Anterior cingulate cortex (tissue), 58 donors: ENCODE measurements at regions not wholly inside any gene's neighbourhood (a gene's known extent, or its start where the extent isn't known, plus 50 kb on each side); places are given as distances from the start of the nearest gene placed in this dataset.
A peak's percentile ranks its signal among the peaks of the same experiment; 100 is the strongest.
"Not testable (repeated sequence)": the region's sequence is repeated elsewhere in the genome, so short reads cannot be mapped to it uniquely, and the experiment has no call there.

Experiments
- DNase-seq, 58 donors: peaks; one replicate each; lab custom pipeline; 2025; lab: John Stamatoyannopoulos, UW

DNA sequence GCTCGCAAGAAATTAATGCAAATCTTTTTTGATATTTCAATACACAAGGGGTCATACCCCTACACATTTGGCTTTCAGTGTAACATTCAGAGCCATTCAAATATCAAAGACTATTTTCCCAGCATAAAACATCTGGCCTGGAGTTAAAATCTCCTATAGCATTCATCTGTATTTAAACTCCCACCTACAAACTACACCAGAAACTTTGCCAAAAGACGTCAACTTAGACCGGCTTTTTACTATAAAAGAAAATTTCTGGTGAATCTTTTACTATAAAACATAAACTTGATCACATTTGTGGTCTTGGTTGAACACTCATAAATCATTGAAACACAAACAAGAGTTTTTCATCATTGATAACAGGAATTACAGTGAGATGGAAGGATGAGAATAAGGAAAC, 473.3 kb upstream of the DCN start:
- DNase-seq: no peak

DNA sequence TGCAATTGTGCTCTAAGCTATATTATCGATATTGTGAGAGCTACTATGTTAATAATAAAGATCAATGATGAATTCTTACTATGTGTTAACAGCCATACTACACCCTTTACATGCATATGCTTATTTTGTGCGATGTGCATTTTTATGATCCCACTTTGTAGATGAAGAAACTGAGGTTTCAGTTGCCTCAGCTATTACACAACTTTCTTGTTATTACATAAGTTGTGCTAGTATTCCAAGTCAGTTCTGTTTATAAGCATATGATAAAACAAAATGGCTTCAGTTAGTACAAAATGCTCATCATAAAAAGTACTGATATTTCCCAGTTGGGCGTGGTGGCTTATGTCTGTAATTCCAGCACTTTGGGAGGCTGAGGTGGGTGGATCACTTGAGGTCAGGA, 471.5 kb upstream of the DCN start:
- no peak for DNase-seq

DNA sequence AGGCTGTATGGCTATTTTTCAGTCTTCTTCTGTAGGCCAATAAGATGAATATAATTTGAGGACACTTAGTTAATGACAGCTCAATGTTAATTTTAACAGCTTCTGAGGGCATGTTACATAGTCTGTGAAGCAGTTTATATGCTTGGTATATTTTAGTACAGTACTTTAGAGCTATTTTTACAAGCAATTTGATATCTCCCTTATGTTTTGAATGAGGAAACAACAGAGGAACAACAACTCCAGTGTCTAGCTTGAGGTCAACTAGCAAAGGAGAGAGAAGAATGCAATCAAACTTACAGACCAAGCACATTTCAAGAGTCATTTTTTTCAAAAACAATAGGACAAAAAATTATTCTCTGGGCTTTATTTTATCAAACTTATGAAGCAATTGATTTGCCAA, 469.1 kb upstream of the DCN start:
- DNase-seq: no peak

DNA sequence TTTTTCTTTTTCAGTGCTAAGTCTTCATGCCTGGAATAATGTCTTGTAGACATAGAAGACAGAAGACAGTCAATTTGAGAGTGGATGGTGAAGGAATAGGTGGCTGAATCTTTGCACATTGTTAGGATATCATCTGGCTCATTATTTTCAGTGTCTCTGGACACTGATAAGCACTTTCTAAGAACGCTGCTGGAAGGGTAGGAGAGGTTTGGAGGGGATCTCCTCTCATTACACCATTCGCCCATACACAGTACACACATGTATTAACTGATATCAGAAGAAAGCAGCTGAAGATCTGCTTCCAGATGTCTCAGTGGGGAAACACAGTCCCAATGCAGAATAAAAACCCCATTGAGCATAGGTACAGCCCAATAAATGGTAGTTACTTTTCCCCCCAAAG, 461.1 kb upstream of the DCN start:
- DNase-seq: no peak

DNA sequence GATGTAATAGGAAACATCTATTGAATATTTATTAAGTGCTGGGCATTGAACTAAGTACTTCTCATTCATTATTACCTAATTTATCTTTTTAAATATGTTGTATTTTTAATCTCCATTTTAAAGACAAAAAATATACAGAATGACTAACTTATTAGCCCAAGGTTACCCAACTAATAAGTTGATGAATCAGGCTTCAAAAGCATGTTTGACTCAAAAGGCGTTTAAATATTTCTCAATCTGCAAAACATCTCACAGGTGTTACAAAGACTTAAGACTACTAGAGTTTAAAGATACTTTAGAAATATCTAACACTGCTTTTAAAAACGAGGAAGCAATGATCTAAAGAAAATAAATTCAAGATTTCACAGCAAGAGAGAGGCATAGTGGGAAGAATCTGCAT, 457.4 kb upstream of the DCN start:
- DNase-seq: no peak

DNA sequence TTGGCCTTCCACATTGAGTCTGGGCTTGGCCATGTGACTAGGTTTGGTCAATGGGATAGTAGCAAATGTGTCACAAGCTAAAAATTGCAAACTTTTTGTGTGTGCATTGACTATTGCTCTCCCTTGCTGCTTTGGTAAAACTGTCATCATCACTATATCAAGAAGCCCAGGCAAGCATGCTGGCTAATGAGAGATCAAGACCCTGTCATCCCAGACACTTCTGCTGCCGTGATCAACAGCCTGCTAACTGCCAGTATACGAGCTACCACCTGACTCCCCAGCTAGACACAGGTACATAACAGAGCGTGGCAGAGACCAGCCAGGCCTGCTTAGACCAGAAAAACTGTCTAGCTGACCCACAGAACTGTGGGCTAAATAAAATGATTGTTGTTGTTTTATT, 456.7 kb upstream of the DCN start:
- no peak for DNase-seq

DNA sequence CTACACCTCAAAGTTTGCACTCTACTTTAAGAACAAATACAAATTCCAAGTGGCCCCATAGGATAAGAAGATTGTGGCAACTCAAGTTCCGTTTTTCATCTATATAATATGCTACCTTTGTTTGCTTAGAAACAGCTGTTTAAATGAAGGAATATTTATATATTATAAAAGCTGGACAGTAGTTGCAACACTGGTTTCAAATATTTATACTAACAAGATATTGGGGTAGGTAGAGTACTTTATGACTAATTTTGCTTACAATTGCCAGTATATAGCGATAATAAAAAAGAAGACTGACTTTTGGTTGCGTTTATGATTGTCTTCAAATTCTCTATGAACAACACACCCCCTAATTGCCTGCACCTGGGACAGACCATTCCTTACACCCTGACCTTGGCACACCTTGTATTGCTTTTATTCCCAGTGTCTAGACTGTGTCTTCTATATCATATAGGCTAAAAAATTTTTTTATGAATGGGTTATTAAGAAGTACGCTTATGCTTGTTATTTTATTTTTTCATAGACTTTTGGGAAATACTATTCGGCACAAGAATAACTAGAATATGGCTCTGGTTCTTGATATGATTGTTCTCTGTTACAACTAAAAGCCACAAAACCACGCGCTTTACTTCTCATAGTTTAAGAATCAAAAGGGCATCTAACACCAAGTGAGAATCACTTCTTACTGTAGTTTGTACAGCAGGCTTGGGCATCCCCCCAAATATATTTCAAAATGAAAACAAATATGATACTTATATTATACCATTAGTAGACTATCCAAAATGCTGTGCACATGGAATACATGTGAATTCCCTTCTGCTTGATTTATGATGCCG, 455.4 kb upstream of the DCN start:
- DNase-seq: no peak

DNA sequence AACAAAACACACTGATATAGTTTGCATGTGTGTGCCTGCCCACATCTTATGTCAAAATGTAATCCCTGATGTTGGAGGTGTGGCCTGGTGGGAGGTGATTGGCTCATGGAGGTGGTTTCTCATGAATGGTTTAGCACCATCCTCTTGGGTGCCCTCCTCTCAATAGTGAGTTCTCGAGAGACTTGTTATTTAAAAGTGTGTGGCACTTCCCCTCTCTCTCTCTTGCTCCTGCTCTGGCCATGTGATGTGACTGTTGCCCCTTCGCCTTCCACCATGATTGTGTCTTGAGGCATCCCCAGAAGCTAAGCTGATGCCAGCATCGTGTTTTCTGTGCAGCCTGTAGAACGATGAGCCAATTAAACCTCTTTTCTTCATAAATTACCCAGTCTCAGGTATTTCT, 454.1 kb upstream of the DCN start:
- DNase-seq: no peak

DNA sequence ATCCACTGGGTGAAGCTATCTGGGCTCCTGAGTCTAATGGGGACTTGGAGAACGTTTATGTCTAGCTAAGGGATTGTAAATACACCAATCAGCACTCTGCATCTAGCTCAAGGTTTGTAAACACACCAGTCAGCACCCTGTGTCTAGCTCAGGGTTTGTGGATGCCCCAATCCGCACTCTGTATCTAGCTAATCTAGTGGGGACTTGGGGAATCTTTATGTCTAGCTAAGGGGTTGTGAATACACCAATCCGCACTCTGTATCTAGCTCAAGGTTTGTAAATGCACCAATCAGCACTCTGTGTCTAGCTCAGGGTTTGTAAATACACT, 451.7 kb upstream of the DCN start:
- DNase-seq: not testable (repeated sequence)

DNA sequence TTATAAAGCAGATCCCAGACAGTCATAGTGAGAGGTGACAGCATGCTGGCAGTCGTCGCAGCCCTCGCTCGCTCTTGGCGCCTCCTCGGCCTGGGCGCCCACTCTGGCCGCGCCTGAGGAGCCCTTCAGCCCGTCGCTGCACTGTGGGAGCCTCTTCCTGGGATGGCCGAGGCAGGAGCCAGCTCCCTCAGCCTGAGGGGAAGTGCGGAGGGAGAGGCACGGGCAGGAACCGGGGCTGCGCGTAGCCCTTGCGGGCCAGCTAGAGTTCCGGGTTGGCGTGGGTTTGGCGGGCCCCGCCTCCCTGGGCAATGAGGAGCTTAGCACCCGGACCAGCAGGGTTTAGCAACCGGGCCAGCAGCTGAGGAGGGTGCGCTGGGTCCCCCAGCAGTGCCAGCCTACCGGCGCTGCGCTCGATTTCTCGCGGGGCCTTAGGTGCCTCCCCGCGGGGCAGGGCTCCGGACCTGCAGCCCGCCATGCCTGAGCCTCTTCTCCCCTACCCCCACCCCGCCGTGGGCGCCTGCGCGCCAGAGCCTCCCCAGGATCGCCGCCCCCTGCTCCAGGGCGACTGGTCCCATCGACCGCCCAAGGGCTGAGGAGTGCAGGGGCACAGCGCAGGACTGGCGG, 451.2 kb upstream of the DCN start:
- DNase-seq: no peak

DNA sequence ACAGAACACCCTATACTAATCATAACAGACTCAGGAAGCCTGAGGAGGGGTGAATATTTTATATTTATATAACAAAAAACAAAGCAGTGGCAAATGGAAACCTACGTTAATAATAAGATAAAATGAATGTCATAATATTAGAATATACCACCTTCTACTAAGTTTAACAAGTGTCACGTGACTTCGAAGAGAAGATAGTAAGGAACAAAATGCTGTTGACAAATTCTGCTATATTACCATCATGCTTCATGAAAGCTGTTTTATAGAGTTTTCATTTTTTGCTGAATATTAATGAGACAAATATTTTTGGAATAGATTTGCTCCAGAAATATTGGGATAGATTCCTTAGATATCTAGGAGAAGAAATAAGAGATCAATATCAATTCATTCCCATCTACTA, 450.6 kb upstream of the DCN start:
- no peak for DNase-seq

DNA sequence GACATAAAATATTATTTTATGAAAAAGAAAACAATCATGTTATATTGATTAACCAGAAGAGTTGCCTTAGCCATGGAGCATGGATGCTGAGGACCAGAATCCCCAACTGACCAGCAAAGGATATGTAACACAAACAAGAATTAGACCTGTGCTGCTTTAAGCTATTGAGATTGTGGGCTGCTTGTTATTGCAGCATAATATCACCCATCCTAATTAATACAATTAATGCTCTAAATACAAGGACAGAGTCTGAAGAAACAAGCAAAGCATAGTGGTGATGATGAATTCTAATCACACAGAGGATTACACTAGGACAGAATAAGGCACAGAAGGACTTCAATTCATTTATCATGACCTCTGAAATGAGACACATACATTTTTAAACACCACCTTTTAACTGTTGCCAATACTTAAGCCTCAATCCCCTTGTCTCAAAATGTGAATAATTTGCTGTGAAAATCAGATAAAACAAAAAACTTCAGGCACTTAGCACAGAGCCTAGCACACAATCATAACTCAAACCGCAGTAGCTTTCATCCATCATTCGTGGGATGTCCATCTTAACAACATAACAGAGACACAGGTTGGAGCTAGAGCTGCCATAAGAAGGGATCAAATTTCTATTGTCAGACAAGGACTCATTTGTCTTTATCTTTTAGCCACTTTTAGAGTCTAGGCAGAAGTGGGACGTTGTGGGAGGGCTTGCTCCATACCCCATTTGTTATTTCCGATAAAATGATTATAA, 449.6 kb upstream of the DCN start:
- no peak for DNase-seq

DNA sequence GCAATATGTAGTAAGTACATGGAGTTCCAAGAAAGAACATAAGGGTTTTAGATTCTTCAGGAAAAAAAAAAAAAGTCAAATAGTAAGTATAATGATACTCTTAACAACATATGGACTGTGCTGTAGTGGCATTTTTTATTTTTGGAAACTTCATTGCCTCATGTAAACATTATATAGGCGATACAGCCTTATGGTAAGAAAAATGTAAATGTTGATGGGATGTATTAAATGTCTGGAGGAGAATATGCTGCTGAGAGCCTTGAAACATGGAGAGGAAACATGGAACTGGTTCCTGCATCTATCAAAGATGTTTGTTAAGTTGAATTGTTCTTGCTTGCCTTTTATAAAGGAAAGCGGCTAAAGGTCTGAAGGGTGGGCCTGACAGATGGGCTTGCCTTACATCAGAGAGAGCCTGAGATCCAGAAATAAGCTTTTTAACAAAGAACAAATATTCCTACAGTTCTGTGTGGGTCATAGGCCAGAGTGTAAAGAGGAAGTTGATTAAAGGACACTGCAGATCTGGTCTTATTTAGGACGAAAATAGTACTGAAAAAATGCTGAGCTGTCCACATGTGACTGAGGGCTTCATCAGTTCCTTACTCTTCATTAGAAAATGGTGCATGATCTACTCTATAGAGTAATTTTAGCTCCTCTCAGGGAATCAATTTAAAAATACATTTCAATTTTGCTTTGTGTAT, 448.1 kb upstream of the DCN start:
- no peak for DNase-seq

DNA sequence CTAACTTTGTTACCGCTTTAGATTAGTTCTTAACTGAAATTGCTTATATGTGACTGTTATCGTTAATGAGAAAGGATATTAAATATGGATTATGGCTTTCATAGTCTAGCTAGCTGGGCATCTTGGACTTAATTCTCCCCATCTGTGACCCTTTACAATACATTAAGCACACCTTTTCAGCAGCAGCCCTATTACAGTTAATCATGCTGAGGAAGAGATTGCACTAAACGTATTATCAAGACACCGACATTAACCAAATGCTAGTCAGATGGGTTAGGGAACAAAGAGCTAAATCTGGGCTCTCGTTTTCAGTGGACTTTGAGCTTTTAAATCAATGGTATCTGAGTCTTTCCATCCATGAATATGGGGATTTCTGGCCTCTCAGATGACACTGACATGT, 447.5 kb upstream of the DCN start:
- DNase-seq: no peak

DNA sequence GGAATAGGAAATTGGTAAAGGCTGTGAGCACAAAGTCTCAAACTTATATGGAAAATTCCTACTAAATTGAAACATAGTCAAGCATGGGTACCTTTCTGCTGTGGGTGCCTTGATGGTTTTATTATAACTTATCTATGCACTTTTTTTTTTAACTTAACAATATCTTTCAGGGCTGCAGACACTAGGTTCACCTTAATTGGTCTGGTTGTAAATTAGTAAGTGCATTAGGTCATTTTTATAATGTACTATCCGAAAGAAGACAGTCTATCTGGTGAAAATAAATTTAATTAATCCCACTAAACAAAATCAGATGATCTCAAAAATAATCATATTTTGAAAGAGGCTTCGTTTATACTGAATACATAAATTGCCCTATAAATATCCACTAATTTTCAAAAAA, 446.8 kb upstream of the DCN start:
- no peak for DNase-seq

DNA sequence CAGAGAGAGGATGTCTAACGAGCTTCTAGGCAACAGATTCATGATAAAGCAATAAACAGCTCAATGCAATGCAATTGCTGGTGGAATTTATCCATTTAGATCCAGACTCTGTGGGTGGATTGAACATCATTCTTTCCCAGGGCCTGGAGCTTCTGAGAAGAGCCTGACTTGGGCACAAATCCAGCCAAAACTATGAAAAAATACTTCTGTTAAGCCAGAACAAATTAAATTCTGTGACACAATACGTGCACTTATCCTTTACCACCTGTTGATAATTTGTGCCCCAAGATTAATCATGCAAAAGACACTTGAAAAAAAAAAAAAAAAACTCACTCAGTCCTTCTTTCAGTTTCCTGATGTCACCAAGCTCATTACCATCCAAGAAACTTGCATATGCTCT, 446.0 kb upstream of the DCN start:
- no peak for DNase-seq

DNA sequence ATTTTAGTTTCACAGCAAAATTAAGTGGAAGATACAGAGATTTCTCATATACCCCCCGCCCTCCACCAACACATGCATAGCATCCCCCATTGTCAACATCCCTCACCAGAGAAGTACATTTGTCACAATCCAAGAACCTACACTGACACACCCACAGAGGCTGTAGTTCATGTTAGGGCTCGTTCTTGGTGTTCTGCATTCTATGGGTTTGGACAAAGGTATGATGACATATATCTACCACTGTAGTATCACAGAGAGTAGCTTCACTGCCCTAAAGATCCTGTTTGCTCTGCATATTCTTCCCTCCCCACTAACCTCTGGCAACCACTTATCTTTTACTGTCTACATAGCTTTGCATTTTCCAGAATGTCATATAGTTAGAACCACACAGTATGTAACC, 444.6 kb upstream of the DCN start:
- no peak for DNase-seq

DNA sequence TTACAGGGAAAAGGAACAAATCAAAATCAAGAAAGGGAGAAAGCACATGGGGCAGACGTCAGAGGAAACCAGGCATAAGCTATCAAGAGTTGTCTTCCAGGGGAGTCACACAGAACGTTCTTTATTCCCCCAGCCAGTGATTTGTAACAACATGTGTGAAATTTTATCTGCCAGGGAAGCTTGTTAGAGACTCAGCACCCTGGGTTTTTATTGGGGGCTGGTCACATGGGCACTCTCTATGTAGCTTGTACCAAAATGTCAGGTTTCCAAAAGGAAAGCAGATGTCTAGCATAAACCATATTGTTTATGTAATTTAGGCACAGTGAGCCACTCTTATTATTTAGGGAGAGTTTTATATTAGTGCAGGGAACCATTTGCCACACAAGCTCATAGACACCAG, 440.4 kb upstream of the DCN start:
- DNase-seq: no peak

DNA sequence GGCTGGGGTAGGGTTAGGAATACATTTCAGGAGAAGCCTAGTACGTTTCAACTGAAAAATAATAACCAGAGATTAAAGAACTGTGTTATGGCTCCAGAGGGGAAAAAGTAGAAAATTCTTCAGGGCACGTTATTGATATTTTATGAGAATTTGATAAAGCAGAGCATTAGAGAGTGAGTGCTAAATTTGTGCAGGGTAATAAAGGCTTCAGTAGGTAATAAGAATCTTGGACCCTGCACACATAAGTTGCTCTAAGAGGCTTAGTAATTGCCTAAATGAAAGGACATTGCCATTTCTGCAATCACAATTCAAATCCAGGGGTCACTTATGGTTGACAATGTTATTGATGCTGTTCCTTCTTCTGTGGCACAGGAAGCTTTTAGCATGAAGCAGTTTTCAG, 439.4 kb upstream of the DCN start:
- no peak for DNase-seq

DNA sequence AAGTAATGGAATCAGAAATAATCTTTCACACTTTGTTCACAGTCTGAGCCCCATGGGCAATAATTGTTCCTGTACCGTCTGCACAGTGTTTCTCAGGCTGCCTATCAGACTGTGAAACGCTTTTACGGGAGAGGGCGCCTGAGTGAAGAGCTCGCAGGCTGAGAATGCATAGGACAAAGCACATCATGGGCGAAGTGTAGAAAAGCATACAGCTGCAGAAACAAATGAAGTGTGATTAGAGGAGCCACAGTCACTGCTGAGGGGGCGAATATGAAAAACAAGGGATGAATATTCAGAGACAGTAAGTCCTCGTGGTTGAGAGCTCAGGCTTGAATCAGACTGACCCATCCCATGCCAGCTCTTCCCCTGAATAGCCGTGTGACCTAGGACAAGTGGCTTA, 438.4 kb upstream of the DCN start:
- peak in 35 of 58 donors; percentile 1 to 45 (median 12) for DNase-seq

DNA sequence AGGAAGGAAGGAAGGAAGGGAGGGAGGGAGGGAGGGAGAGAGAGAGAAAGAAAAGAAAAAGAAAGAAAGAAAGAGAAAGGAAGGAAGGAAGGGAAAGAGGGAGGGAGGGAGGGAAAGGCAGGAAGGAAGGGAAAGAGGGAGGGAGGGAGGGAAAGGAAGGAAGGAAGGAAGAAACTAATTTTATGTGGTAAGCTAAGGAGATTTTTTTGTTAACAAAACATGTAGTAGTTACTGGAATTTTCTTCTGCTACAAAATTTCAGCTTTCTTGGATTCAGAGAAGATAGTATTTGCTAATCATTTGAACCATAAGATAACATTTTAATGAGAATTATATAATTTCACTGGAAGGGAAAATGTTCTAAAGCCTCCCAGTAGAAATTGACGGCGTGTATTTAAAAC, 437.8 kb upstream of the DCN start:
- DNase-seq: no peak
